ENCODE measurements at regions not wholly inside any gene's neighbourhood (a gene's known extent, or its start where the extent isn't known, plus 50 kb on each side); places are given as distances from the start of the nearest gene placed in this dataset.

DNA sequence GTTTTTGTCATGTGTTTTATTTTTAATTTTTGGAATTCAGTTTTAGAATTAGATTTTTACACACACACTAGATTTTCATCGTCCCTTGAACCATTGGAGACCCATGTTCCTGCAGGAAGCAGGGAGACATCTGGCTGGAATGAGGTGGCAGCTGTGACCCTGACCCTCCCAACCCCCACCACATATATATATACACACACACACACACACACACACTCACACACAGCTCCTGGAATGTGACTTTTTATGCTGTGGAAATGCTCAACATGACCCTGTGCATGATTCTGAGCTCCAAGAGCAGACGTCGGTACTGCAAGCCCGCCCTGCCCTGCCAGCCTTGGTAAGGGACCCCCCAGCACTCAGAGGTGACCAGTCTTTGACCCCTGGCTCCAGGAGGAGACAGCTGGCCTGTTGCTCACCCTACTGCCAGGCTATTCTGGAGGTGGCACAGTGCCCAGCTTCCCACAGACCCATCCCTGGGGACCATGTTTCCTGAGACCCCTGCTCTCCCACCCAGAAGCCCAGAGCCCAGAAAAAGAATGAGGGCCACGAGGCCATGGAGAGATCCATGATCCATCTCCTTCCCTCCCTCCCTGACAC lies 103.2 kb upstream of the VSTM2B start:
- no peak for DNase-seq
- Histone ChIP-seq H3K9me3 (no peaks in the 10 kb centered on the region), H3K4me3 (no peak overlapping the region), H3K27ac (no peak overlapping the region), H3K36me3 (no peaks in the 10 kb centered on the region), H3K4me1 (no peaks in the 10 kb centered on the region), H3K27me3 (no peaks in the 10 kb centered on the region)
- TF ChIP-seq EP300 (IDR thresholded peaks at IDR 0.05) (no peak), POLR2A (IDR thresholded peaks at IDR 0.05) (no peak), POLR2AphosphoS5 (IDR thresholded peaks at IDR 0.05) (no peak)
- TF ChIP-seq, protein P1, sequence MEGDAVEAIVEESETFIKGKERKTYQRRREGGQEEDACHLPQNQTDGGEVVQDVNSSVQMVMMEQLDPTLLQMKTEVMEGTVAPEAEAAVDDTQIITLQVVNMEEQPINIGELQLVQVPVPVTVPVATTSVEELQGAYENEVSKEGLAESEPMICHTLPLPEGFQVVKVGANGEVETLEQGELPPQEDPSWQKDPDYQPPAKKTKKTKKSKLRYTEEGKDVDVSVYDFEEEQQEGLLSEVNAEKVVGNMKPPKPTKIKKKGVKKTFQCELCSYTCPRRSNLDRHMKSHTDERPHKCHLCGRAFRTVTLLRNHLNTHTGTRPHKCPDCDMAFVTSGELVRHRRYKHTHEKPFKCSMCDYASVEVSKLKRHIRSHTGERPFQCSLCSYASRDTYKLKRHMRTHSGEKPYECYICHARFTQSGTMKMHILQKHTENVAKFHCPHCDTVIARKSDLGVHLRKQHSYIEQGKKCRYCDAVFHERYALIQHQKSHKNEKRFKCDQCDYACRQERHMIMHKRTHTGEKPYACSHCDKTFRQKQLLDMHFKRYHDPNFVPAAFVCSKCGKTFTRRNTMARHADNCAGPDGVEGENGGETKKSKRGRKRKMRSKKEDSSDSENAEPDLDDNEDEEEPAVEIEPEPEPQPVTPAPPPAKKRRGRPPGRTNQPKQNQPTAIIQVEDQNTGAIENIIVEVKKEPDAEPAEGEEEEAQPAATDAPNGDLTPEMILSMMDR (IDR thresholded peaks at IDR 0.05), result no peak
- intact Hi-C loops (cut with DNase I), result no loop called here
- WGBS, 2 donors, result 56 to 63% methylated on average over 5 of the region's 5 CpGs

DNA sequence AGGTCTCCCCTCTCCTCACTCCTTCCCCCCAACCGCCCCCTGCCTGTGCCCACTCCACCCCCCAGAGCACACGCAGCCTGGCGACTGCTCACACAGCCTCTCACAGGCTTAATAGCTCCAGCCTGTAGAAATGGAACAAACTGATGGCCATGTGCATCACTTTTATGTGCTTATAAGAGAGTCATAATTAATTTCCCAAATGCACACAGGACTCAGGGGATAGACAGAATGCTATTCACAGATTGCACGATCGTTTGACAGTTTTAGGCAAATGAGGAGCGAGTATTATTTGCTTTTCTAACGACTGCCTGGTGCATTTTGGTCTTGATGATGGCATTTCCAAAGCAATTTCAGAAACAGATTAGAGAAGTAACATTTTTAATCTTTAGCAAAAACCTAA lies 97.7 kb upstream of the VSTM2B start:
- Histone ChIP-seq H3K4me1 (no peaks in the 10 kb centered on the region), H3K27ac (no peak overlapping the region), H3K9me3 (no peaks in the 10 kb centered on the region), H3K4me3 (no peak overlapping the region), H3K36me3 (no peaks in the 10 kb centered on the region), H3K27me3 (peaks cover 0 to 5% (median 0%) of the 10 kb centered on the region in 3 donors)
- TF ChIP-seq EP300 (IDR thresholded peaks at IDR 0.05) (no peak), POLR2AphosphoS5 (IDR thresholded peaks at IDR 0.05) (no peak)
- 70 to 75% methylated on average over 7 of the region's 7 CpGs for WGBS, 2 donors
- intact Hi-C loops (cut with DNase I), result no loop called here
- no peak for DNase-seq

DNA sequence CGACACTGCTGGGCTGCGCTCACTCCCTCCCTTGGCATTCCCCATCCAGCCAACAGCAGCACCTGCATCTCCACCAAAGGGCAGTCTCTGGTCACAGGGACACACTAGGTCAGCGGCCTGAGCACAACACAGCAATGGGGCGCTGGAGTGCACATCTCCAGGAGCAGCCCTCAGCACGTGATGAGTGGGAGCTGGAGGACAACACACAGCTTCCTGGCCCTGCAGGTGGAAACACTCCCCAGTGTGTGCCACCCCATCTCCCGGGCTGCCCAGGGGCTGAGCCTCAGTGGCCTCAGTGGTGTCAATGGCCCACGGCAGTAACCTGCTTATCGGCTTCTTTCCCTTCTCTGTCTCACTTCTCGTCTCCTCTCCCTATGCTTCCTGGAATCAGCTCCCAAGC lies 96.8 kb upstream of the VSTM2B start:
- Histone ChIP-seq H3K27ac (no peak overlapping the region), H3K27me3 (peaks cover 0 to 9% (median 0%) of the 10 kb centered on the region in 3 donors), H3K9me3 (no peaks in the 10 kb centered on the region), H3K36me3 (no peaks in the 10 kb centered on the region), H3K4me3 (no peak overlapping the region), H3K4me1 (no peaks in the 10 kb centered on the region)
- WGBS, 2 donors, result 81 to 82% methylated on average over 9 of the region's 9 CpGs
- no peak for DNase-seq
- no peak for TF ChIP-seq POLR2A (IDR thresholded peaks at IDR 0.05)
- TF ChIP-seq EP300 (IDR thresholded peaks at IDR 0.05), result no peak
- TF ChIP-seq, protein P1 (IDR thresholded peaks at IDR 0.05), result no peak
- no peak for TF ChIP-seq POLR2AphosphoS5 (IDR thresholded peaks at IDR 0.05)
- intact Hi-C loops (cut with DNase I), result no loop called here

DNA sequence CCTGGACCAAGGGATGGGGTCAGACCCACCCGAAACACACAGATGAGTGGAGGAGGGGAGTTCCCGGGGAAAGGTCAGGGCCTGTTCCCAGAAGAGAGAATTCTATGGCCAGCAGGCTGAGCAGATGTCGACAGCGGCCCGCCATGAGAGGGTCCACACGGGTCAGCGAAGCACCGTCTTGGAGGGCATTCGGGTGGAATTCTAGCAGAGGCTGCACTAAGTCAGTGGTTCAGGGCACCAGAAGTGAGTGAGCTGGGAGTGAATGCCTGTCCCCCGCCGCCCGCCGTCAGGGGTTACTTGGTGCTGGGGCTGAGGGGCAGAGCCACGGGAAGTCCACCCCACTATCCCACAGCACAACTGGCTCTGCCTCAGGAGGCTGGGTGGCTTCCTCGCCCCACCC lies 96.2 kb upstream of the VSTM2B start:
- DNase-seq, result no peak
- WGBS, 2 donors, result 87 to 89% methylated on average over 15 of the region's 15 CpGs
- TF ChIP-seq, protein P1 (IDR thresholded peaks at IDR 0.05), result no peak
- TF ChIP-seq POLR2AphosphoS5 (IDR thresholded peaks at IDR 0.05) (no peak), EP300 (IDR thresholded peaks at IDR 0.05) (no peak), POLR2A (IDR thresholded peaks at IDR 0.05) (no peak)
- Histone ChIP-seq H3K4me3 (no peak overlapping the region), H3K4me1 (no peaks in the 10 kb centered on the region), H3K36me3 (no peaks in the 10 kb centered on the region), H3K27me3 (peaks cover 0 to 9% (median 0%) of the 10 kb centered on the region in 3 donors), H3K9me3 (no peaks in the 10 kb centered on the region), H3K27ac (no peak overlapping the region)
- intact Hi-C loops (cut with DNase I), result no loop called here

DNA sequence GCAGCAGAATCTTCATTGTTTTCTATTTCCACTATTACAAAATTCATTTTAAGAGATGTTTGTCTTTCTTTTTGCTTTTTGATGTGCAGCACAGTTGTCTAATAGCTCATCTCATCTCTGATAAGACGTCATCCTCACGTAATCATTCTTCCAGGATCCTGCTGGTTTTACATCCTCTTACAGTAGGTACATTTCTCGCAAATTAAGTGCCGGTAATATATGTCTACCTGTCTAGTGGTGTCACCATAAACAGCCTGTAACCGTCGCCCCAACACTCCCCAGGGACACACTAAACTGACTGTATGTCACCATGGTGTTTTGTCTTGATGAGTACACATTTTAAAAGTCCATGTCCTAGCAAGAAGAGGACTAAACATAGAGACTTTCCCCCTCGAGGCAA lies 94.5 kb upstream of the VSTM2B start:
- Histone ChIP-seq H3K9me3 (no peaks in the 10 kb centered on the region), H3K27ac (no peak overlapping the region), H3K4me3 (no peak overlapping the region), H3K27me3 (peaks cover 0 to 9% (median 0%) of the 10 kb centered on the region in 3 donors), H3K4me1 (no peaks in the 10 kb centered on the region), H3K36me3 (no peaks in the 10 kb centered on the region)
- DNase-seq, result no peak
- TF ChIP-seq EP300 (IDR thresholded peaks at IDR 0.05), result no peak
- TF ChIP-seq, protein P1 (IDR thresholded peaks at IDR 0.05), result no peak
- TF ChIP-seq POLR2A (IDR thresholded peaks at IDR 0.05), result no peak
- no peak for TF ChIP-seq POLR2AphosphoS5 (IDR thresholded peaks at IDR 0.05)
- intact Hi-C loops (cut with DNase I), result no loop called here
- WGBS, 2 donors, result 70 to 76% methylated on average over 7 of the region's 7 CpGs
